Endothelial cell (in vitro differentiated cells): ENCODE measurements at regions not wholly inside any gene's neighbourhood (a gene's known extent, or its start where the extent isn't known, plus 50 kb on each side); places are given as distances from the start of the nearest gene placed in this dataset.

ENCODE experiments used
- DNase-seq: peaks from one replicate; pipeline ENCODE4 v3.0.0; 2021; ENCODE audit warnings: low spot score
- H3K27ac Mint-ChIP-seq: one replicate; pipeline ENCODE4 v1.8.0; 2021; ENCODE audit warnings: mixed read lengths, inconsistent platforms; ENCODE audit not compliant: unreplicated experiment
- H3K27me3 Mint-ChIP-seq: one replicate; pipeline ENCODE4 v1.8.0; 2021; ENCODE audit warnings: mild to moderate bottlenecking, moderate library complexity, mixed read lengths, inconsistent platforms; ENCODE audit not compliant: unreplicated experiment
- H3K36me3 Mint-ChIP-seq: one replicate; pipeline ENCODE4 v1.8.0; 2021; ENCODE audit warnings: mild to moderate bottlenecking, low read depth, mixed read lengths, inconsistent platforms; ENCODE audit not compliant: unreplicated experiment
- H3K4me1 Mint-ChIP-seq: one replicate; pipeline ENCODE4 v1.8.0; 2021; ENCODE audit warnings: mild to moderate bottlenecking, mixed read lengths, inconsistent platforms; ENCODE audit not compliant: unreplicated experiment
- H3K4me3 Mint-ChIP-seq: one replicate; pipeline ENCODE4 v1.8.0; 2021; ENCODE audit warnings: mild to moderate bottlenecking, mixed read lengths, inconsistent platforms; ENCODE audit not compliant: unreplicated experiment
- H3K9me3 Mint-ChIP-seq: one replicate; pipeline ENCODE4 v1.8.0; 2021; ENCODE audit warnings: mixed read lengths, inconsistent platforms; ENCODE audit not compliant: unreplicated experiment
- TF ChIP-seq, protein P1 (sequence below): fragments of 200-600 bp; sonication (generic); IDR thresholded peaks from one replicate; pipeline ENCODE4 v1.5.0; 2021; ENCODE audit warnings: antibody characterized with exemption; ENCODE audit not compliant: unreplicated experiment

DNA sequence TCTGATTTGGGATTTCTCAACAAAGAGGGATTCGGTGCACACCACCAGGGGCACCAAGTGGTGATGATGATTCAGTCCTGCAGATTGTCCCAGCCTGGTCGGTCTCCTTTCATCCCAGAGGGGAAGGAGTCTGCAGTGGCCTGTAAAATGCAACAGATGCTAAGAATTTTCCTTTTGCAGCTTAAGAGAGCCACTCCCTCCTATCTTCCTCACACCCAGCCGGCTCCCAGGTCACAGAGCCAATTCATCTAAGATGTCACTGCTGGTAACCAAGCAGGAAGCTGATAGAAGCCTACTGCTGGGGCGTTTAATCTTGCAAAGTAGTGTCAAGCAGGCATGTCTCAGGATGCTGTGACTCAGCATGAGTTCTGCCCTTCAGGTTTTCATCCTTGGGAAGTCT, 203.8 kb upstream of the LRFN2 start:
- no peak for DNase-seq
- peaks cover 21% of the 10 kb centered on the region for H3K4me1 Mint-ChIP-seq
- H3K4me3 Mint-ChIP-seq: no peak overlapping the region
- H3K27ac Mint-ChIP-seq: no peak overlapping the region
- TF ChIP-seq, protein P1, sequence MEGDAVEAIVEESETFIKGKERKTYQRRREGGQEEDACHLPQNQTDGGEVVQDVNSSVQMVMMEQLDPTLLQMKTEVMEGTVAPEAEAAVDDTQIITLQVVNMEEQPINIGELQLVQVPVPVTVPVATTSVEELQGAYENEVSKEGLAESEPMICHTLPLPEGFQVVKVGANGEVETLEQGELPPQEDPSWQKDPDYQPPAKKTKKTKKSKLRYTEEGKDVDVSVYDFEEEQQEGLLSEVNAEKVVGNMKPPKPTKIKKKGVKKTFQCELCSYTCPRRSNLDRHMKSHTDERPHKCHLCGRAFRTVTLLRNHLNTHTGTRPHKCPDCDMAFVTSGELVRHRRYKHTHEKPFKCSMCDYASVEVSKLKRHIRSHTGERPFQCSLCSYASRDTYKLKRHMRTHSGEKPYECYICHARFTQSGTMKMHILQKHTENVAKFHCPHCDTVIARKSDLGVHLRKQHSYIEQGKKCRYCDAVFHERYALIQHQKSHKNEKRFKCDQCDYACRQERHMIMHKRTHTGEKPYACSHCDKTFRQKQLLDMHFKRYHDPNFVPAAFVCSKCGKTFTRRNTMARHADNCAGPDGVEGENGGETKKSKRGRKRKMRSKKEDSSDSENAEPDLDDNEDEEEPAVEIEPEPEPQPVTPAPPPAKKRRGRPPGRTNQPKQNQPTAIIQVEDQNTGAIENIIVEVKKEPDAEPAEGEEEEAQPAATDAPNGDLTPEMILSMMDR: no peak
- H3K36me3 Mint-ChIP-seq: peaks cover 3% of the 10 kb centered on the region
- no peaks in the 10 kb centered on the region for H3K9me3 Mint-ChIP-seq
- H3K27me3 Mint-ChIP-seq: peaks cover 10% of the 10 kb centered on the region

DNA sequence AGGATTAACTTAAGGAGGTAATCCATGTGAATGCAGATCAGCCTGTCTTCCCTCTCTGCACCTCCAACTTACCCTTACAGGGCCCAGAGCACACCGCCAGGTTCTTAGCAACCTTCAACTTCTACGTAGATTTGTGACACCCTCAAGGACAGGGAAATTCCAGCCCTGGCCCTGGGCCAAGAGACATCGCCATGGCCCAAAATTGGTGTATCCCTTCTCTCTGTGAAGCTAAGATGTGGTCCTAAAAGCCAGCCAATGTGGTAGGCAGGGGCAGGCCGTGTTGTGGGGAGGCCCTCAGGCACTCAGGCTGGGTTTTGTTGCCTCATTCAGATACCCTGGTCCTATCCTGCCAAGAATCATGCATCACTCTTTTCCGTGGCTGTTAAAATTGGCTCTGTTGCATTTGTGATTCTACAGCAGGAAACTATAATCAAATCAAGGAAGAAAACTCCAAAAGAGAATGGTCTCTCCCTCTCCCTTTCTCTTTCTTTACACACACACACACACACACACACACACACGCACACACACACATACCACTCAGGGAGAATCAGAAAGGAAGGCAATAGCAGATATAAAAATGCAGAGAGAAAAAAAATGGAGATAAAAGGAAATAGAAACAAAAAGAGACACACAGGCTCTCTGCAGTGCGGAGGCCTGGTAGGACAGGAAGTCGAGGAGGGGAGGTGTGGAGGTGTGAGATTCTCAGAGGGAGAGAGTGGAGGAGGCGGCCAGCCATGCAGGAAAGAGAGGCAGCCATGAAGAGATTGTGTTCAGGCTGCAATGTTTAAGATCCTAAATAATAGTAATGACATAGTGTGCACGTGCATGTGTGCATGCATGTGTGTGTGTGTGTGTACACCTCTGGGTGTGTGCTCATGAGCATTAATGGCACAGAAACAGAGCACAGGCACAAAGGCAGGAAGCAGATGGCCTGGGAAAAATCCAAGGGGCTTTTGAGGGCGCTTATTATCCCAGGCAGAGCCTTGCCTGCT, 201.8 kb upstream of the LRFN2 start:
- DNase-seq: peak; percentile 34
- H3K27me3 Mint-ChIP-seq: peaks cover 10% of the 10 kb centered on the region
- H3K36me3 Mint-ChIP-seq: peaks cover 3% of the 10 kb centered on the region
- no peaks in the 10 kb centered on the region for H3K9me3 Mint-ChIP-seq
- H3K4me1 Mint-ChIP-seq: peaks cover 21% of the 10 kb centered on the region
- TF ChIP-seq, protein P1: no peak
- peak overlapping the region; percentile 83 for H3K27ac Mint-ChIP-seq
- H3K4me3 Mint-ChIP-seq: peak overlapping the region; percentile 39

DNA sequence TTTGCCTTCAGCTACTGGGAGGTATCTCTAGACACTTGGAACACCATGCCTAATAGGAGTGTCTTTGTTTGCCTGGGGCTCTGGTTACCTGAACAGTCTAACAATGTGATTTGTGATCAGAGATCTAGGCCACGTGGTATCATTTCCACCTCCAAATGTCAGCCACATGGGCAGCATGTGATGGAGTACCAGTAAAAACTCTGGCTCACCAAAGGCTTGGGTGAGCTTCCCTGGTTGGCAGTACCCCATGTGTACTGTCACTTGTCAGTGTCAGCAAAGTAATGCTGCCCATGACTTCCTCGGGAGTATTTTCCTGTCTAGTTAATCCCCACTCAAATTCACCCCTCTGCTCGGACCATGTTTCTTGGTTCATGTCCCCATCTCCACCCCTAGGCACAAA, 195.2 kb upstream of the LRFN2 start:
- no peak for DNase-seq
- Mint-ChIP-seq H3K27me3 (no peaks in the 10 kb centered on the region), H3K4me1 (no peaks in the 10 kb centered on the region), H3K4me3 (no peak overlapping the region), H3K36me3 (no peaks in the 10 kb centered on the region), H3K9me3 (no peaks in the 10 kb centered on the region), H3K27ac (no peak overlapping the region)
- TF ChIP-seq, protein P1: no peak

DNA sequence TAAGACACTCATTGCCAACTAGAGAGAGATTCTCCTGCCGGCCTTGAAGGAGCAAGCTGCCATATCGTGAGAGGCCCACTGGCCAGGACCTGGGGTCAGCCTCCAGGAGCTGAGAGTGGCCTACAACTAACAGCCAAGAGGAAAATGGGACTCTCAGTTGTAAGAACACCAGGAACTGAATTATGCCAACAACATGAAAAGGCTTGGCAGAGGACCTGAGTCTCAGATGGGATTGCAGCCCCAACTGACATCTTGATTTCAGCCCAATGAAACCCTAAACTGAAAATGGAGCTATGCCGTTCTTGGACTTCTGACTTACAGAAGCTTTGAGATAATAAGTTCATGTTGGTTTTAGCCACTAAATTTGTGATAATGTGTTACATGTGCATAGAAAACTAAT, 193.5 kb upstream of the LRFN2 start:
- no peaks in the 10 kb centered on the region for H3K27me3 Mint-ChIP-seq
- TF ChIP-seq, protein P1: no peak
- no peaks in the 10 kb centered on the region for H3K4me1 Mint-ChIP-seq
- H3K4me3 Mint-ChIP-seq: no peak overlapping the region
- H3K9me3 Mint-ChIP-seq: no peaks in the 10 kb centered on the region
- no peak for DNase-seq
- H3K36me3 Mint-ChIP-seq: no peaks in the 10 kb centered on the region
- no peak overlapping the region for H3K27ac Mint-ChIP-seq

DNA sequence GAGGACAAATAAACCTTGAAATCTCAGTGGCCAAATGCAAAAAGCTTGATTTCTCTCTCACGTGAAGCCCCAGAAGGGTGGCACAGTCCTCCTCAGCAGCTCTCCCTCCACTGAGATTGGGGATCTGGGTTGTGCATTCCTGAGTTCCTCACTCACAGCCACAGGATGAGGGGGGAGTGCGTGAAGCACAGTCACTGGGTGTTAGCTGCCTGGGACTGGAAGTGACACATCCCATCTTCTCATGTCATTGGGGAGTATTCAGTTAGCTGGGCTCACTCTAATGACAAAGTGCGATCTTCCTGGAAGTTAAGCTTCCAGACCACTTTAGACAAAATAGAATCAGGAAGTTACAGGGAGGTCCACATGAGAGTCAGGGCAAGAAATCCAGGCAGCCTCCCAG, 192.2 kb upstream of the LRFN2 start:
- DNase-seq: no peak
- Mint-ChIP-seq H3K36me3 (no peaks in the 10 kb centered on the region), H3K4me1 (no peaks in the 10 kb centered on the region), H3K4me3 (no peak overlapping the region), H3K27me3 (no peaks in the 10 kb centered on the region), H3K27ac (no peak overlapping the region), H3K9me3 (no peaks in the 10 kb centered on the region)
- TF ChIP-seq, protein P1: no peak
